VCaP (cell line): ENCODE measurements at regions not wholly inside any gene's neighbourhood (a gene's known extent, or its start where the extent isn't known, plus 50 kb on each side); places are given as distances from the start of the nearest gene placed in this dataset.

Experiments used
- H3K27ac ChIP-seq: fragments of 450-650 bp; 2 replicates; pipeline ENCODE4 v1.5.1; 2017
- TF ChIP-seq, protein P1 (sequence below): fragments of 450-650 bp; conservative IDR thresholded peaks from 2 replicates; pipeline ENCODE4 v1.5.1; 2017; ENCODE audit warnings: mild to moderate bottlenecking, moderate library complexity

DNA sequence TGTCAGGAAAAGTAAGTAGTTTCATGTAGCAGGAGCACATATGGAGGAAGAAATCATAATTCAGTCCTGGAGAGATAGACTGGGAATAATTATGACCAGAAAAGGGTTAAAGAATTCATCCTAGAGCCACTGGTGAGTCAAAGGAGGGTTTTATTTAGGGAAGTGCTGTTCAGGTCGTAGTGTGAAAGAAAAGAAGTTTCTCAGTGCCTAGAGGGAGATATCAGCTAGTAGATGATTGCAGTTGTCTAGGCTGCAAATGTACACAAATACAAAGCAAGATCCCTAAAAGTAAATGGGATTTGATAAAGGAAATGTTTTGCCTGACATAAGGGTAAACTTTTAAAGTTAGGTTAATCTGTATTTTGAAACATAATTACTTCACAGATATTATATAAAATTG lies 403.2 kb downstream of the ACTRT1 start:
- no peak overlapping the region for H3K27ac ChIP-seq
- TF ChIP-seq, protein P1, sequence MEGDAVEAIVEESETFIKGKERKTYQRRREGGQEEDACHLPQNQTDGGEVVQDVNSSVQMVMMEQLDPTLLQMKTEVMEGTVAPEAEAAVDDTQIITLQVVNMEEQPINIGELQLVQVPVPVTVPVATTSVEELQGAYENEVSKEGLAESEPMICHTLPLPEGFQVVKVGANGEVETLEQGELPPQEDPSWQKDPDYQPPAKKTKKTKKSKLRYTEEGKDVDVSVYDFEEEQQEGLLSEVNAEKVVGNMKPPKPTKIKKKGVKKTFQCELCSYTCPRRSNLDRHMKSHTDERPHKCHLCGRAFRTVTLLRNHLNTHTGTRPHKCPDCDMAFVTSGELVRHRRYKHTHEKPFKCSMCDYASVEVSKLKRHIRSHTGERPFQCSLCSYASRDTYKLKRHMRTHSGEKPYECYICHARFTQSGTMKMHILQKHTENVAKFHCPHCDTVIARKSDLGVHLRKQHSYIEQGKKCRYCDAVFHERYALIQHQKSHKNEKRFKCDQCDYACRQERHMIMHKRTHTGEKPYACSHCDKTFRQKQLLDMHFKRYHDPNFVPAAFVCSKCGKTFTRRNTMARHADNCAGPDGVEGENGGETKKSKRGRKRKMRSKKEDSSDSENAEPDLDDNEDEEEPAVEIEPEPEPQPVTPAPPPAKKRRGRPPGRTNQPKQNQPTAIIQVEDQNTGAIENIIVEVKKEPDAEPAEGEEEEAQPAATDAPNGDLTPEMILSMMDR, result no peak

DNA sequence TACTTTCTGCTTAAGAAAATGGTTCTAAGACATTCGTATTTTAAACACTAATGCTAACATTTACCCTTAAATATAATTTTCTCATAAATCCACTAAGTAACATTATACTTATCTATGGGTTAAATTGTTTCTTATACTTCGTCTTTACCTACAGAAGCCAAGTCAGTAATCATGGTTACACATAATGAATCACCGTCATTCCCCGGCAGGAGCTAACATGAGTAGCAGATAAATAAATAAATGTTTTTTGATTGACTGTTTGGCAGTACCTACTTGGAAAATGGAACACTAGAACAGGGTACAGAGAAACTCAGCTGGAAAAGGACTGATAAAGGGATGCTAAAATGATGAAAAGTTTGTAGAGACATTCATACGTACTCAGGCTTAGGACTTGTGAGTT lies 430.4 kb downstream of the ACTRT1 start:
- TF ChIP-seq, protein P1, result no peak
- no peak overlapping the region for H3K27ac ChIP-seq

DNA sequence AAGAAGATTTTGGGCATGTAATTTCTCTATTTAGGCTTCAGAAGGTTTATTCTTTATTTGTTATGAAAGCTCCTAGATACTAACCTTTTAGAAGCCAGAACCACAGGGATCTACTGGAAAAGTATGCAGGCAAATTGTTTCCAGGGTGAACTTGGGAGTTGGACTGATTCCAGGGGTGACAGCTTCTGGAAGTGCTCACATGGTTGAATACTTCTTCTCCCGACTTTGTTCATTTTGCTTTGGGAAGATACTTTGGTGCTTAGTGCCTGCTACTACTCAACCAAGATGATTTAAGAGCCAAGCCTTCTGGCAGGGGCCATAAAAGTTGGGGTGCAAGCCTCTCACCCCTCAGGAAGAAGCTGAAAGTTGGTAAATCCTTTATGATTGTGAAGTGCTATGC lies 445.6 kb downstream of the ACTRT1 start:
- H3K27ac ChIP-seq, result no peak overlapping the region
- TF ChIP-seq, protein P1, result no peak

DNA sequence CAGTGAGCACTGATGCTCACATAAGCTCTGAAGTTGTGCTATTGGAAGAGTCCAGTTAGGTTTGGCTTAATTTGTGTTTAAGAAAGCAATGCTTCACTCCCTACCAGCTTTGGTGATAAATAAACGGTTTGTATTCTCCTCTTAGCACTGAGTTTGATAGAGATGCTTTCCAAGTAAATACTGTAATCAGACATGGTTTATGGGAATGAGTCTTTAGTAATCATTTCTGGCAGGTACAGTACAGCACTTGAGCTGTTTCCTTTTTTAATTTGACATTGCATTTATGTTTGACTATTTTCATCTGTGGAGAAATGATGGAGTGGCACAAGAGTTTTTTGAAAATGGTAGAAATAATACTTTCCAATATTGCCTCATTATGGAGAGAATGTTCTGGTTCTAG lies 455.3 kb downstream of the ACTRT1 start:
- TF ChIP-seq, protein P1, result no peak
- no peak overlapping the region for H3K27ac ChIP-seq

DNA sequence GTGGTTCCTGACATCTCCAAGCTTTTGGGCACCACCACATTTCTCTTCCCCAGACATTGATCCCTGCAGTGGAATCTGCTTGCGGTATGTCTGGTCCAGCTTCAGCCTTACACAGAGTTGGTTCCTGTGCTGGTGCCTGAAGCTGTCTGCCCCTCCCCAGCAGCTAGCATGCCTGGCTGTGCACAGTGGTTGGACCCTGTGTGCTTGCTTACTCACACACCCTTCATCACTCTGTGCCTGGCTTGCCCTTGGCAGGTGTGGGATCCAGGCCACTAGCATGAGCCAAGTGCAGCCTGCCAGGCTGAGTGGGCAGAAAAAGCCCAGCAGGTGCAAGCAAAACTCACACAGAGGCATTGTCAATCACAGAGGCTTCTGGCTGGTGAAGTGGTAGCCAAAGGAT lies 473.8 kb downstream of the ACTRT1 start:
- TF ChIP-seq, protein P1, result no peak
- H3K27ac ChIP-seq, result no peak overlapping the region

DNA sequence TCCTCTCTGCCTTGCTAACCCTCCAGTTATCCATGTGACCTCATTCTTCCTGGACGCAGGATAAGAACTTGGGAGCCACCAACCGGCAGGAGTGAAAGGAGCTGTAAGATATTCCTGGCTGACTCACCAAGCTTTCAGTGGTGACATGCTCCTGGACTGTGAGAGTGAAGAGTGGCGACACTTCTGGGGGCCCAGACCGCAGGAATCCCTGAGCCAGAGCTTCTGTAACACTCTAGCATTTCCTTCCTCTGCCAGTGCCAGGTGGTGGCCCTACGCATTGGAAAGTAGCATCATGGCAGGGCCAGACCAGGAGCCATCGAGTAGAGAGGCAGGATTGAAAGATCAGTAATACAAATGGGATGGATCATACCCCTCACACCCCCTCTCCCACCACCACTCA lies 474.3 kb downstream of the ACTRT1 start:
- no peak overlapping the region for H3K27ac ChIP-seq
- TF ChIP-seq, protein P1, result no peak

DNA sequence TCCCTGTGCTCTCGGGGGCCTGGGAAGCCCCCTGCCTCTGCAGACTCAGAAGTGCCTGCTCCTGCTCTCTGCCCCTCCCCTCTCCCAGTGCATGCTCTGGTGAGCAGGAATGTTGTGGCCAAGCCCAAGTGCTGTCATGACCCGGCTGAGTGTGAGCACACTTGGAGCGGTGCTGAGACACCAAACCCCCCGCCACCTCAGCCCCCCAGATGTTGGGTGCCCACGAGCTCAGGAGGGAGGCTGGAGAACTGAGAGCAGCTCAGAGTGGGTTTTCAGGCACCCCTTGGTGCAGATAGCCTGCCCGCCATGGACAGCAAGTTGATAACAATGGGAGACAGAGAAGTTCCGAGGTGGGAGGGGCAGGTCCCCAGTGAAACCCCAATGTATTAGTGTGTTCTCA lies 477.4 kb downstream of the ACTRT1 start:
- TF ChIP-seq, protein P1, result no peak
- no peak overlapping the region for H3K27ac ChIP-seq

DNA sequence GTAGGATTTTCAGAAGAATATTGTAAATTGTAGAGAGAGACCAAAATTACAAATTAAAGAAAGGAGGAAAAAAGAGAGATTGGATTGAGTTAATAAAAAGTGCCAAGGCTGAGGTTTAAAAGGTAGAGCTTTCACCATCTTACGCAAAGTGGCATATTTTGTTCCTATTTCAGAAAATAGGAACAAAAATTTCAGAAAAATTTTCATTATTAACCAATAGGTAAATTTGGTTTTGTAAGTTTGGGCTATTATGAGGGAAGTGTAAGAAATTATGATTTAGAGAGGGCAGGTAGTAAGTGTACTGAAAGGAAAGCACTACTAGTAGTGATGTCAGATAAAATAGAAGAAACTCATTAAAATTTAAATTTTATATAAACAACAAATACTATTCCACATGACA lies 479.7 kb downstream of the ACTRT1 start:
- no peak overlapping the region for H3K27ac ChIP-seq
- TF ChIP-seq, protein P1, result no peak
